ENCODE measurements at regions not wholly inside any gene's neighbourhood (a gene's known extent, or its start where the extent isn't known, plus 50 kb on each side); places are given as distances from the start of the nearest gene placed in this dataset.
"Not testable (repeated sequence)": the region's sequence is repeated elsewhere in the genome, so short reads cannot be mapped to it uniquely, and the experiment has no call there.

DNA sequence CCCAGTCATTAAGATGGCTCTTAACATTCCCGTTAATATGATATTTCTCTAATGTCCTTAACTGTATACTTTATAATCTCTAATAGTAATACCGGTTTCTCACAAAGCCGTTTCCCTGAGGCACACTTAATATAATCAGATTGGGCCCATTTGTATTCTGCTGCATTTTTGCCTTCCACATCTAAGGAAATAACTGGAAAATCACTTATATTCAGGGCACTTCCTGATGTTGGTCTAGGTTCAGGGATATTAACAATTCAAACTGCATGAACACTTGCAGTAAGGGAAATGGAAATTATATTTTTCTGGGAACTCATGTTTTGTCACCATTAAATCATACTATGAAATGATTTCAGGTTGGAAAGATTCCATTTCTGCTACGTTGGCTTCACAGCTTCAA, 119.8 kb downstream of the TPR start:
- peak; percentile 7 for DNase-seq

DNA sequence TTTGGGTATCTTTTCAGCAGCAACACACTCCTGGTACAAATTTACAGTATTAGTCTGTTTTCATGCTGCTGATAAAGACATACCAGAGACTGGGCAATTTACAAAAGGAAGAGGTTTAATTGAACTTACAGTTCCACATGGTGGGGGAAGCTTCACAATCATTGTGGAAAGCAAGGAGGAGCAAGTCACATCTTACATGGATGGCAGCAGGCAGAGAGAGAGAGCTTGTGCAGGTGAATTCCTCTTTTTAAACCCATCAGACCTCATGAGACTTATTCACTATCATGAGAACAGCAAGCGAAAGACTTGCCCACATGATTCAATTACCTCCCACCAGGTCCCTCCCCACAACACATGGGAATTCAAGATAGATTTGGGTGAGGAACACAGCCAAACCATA, 124.5 kb downstream of the TPR start:
- no peak for DNase-seq

DNA sequence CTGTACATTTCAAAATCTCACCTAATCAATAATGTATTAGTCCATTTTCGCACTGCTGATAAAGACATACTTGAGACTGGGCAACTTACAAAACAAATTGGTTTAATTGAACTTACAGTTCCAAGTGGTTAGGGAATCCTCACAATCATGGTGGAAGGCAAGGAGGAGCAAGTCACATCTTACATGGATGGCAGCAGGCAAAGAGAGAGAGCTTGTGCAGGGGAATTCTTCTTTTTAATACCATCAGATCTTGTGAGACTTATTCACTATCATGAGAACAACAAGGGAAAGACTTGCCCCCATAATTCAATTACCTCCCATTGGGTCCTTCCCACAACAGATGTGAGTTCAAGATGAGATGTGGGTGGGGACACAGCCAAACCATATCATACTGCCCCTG, 126.4 kb downstream of the TPR start:
- DNase-seq, result not testable (repeated sequence)

DNA sequence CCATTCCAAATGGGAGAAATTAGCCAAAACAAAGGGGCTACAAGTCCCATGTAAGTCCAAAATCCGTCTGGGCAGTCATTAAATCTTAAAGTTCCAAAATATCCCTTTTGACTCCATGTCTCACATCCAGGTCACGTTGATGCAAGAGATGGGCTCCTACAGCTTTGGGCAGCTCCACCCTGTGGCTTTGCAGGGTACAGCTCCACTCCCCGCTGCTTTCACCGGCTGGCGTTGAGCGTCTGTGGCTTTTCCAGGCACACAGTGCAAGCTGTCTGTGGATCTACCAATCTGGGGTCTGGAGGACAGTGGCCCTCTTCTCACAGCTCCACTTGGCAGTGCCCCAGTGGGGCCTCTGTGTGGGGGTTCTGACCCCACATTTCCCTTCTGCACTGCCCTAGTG, 130.2 kb downstream of the TPR start:
- DNase-seq, result no peak
